HL-60/S4 treated with phorbol 12-myristate 13-acetate at 8.2 ng/mL for 4 days and 3 days (cell line): ENCODE measurements at regions not wholly inside any gene's neighbourhood (a gene's known extent, or its start where the extent isn't known, plus 50 kb on each side); places are given as distances from the start of the nearest gene placed in this dataset.

Experiments used
- in situ Hi-C: fragments of 300-500 bp; cut with MboI; formaldehyde crosslinking; loops from 2 replicates; pipeline ENCODE4 v1.15.0; 2022; ENCODE audit warnings: low sequenced_read_pairs

DNA sequence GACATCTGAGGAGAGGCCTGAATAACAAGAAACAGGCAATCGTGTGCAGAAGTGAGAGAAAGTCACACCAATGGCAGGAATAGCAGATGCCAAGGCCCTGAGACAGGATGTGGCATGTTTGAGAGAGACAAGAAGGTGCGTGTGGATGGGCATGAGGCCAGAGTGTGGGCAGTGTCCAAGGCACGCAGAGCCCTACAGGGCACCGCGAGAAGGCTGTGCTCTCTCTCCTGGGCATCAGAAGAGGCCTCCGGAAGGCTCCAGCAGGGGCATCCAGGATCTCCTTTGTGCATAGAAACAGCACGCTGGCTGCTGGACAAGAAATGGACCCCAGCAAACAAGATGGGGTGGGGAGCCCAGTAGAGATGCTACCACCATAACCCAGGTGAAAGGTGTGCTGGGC lies 239.0 kb upstream of the RAB6C start:
- in situ Hi-C loops, result no loop called here

DNA sequence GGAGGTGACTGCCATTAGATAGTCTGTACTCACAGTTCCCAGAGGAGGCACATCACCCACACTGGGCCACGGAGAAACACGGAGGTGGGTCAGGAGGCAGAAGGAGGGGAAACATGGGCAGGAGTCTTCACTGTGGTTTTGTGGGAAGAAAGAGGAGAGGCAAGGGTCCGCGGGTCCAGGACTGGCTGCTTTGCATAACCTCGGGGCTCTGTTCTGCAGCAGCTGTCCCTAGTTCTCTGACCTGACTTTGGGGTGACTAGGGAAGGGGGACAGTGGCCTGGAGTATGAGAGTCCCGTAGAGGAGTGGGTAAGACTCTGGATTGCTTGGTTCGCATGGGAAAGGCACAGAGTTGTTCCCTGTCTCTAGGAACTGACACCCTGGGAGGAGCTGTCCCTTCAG lies 238.3 kb upstream of the RAB6C start:
- in situ Hi-C loops, result no loop called here

DNA sequence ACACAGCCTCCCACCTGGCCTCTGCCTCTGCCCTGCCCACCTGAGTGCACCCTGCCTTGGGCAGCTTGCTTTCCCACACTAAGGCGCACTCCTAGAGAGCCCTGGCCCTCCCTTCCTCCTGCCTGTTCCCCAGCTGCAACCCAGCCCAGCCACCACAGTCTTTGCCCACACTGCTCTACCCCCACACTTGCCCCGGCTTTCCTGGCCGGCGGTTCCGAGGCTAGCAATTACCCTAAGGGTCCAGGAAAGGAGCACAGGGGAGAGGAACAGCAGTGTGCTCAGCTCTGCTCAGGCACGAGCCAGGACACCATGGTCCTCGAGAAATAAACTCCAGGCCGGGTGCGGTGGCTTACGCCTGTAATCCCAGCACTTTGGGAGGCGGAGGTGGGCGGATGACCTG lies 237.8 kb upstream of the RAB6C start:
- in situ Hi-C loops, result no loop called here

DNA sequence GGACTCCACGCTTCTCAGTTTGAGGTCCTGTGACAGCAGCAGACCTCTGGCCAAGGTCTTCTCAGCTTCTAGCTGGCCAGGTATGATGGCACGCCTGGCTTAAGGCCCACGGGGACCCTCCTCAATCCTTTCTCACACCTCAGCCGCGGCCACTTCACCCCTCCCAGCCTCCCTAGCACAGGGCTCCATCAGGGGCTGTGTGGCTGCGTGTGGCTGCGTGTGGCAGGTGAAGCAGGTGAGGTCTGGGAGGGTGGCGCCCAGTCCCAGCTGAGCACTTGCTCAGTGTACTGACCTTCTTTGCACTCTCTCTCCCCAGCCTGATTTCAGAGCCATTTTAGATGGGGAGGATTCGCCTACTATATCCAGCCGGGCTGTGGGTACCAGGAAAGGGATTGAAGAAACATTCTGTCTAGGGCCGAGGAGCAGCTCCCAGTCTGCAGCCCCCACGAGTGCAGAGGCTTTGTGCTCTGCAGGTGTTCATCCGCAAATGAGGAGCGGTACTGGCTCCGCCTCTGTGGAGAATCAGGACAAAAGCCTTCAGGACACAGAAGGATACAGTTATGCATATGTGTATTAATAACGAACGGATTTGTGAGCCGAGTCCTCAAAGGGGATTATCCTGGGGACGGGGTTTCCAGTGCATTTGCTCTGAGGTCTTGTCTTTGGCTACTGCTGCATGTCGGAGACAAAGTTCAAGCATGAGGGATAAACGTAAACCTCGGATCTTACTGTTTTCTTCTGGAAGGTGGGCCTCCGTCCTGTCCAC lies 236.9 kb upstream of the RAB6C start:
- in situ Hi-C loops, result no loop called here

DNA sequence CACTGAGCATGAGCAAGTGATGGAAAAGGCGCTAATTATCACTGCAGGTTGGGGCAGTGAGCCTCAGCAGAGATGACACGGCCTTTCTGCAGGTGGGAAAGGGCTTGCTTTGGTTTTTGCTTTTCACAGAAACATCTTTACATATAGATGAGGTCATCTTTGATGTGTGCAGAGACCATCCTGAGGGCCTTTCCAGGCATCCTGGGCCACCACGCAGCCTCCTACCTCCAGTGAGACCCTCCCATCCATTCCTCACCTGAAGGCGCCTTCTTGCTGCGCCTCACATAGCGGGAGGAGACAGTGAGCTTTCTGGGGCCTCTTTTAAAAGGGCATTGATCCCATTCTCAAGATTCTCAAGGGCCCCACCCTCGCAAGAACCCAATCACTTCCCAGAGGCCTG lies 235.3 kb upstream of the RAB6C start:
- in situ Hi-C loops, result no loop called here

DNA sequence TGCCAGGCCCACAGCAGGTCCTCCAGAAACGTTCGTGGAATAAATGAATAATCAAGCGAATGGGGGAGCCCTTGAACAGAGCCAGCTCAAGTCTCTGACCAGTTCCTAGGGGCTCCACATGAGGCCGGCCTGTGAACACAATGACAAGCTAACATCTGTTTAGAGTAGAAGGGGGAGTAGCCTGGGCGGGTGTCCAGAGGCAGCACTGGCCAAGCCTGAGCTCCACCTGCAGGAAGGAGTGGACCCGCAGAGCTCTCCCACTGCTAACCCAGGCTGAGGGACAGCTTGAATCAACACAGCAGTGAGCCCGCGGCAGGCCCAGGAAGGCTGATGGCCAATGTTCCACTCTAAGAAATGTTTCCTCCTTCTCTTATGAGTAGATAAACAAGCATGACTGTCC lies 234.8 kb upstream of the RAB6C start:
- in situ Hi-C loops, result no loop called here

DNA sequence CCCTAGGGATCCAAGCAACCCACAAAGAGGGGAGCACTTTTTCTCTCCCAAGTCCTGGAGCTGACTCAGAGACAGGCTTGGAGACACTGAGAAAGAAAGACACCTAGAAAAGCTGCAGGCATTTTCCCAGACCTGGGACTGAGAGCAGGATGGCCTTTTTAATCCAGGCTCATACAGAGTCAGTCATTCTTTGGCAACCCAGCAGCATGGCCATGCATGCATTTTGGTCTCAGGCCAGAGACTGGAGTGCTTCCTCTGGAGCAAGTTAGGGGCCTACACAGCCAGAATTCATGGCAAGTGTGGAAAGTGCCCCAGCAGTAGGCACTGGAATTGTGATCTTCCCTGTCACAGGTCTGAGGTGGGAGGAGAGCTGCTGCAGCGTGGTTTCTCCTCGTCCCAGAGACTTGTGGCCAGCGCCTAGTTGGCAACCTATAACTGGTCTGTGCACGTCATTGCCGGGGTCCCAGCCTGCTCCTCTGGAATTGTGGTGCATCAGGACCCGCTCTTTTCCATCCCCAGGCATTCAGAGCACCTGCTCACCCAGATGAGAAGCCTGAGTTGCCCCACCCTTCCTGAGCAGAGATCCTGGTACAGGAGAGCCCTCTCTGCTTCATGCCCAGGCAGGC lies 231.9 kb upstream of the RAB6C start:
- in situ Hi-C loops, result no loop called here

DNA sequence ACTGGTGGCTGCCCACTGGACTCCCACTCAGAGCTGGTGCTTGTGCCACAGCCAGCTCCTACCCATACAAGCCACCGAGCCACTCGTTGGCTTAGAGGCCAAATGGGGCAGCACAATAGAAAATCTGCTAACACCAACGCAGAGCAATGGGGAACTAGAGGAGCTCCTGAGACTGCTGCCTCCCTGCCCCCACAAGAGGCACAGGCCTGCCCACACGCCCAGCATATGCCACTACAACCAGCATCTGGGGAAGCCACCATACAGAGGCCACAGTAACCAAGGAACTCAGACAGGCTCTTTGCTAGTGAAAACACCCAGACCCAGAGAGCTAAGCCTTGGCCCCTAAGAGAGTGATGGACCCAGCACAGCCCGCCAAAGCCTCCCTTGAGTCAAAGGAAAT lies 231.2 kb upstream of the RAB6C start:
- in situ Hi-C loops, result no loop called here

DNA sequence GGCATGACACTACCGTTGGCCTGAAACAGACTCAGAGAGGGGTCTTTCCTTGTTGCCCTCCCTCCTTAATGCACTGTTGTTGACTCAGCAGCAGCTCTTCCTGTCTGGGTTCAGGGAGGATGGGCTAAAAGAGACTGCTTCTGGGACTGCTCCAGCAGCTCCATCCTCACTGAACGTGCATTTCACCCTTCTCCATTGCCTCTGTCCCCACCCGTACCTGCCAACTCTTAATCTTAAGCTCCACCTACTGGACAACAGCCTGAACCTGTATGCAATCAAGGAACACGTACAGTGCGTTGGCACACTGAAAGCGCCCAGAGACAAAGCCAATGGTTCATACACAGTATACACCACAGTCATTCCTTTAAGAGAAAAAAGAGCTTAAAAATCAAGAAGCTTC lies 230.8 kb upstream of the RAB6C start:
- in situ Hi-C loops, result no loop called here

DNA sequence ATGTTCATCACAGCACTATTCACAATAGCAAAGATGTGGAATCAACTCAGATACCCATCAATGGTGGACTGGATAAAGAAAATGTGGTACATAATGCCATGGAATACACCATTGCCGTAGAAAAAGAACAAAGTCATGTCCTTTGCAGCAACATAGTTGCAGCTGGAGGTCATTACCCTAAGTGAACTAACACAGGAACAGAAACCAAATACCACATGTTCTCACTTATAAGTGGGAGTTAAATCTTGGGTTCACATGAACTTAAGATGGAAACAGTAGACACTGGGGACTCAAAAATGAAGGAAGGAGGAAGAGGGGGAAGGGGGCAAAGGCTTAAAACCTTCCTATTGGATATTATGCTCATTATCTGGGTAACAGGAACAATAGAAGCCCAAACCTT lies 228.1 kb upstream of the RAB6C start:
- in situ Hi-C loops, result no loop called here

DNA sequence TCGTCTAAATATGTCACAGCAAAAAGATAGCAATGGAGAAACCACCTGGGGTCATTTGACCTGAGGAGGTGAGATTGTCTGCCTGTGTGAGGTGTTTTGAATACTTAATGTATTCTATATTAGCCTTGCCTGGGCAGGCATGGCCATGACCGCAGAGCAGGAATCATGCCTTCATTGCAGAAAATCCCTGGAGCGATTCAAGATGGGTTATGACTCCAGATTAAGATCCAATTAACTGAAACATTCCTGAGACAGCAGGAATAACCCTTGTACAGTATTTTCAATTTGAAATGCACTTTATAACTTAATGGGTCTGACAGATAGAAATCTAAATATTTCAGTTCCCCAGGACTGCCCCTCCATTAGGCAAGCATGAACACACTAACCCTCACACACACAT lies 227.3 kb upstream of the RAB6C start:
- in situ Hi-C loops, result no loop called here

DNA sequence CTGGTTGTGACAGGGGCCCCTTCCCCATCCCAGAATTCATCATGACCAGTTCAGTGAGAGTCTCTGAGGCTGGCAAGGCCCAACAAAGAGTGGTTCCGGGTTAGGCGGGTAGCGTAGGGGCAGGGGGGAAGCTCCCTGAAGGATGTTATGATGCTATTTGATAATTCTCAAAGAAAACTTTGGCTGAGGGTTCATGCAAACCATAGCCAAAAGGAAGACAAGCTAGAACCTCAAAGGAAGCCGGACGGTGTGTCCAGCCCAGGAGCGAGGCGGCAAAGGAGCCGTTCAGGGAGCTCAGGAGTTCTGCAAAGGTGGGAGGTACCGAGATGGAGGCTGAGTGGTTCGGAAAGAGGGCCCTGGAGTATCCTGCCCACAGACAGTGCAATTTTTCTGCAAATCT lies 226.8 kb upstream of the RAB6C start:
- in situ Hi-C loops, result no loop called here

DNA sequence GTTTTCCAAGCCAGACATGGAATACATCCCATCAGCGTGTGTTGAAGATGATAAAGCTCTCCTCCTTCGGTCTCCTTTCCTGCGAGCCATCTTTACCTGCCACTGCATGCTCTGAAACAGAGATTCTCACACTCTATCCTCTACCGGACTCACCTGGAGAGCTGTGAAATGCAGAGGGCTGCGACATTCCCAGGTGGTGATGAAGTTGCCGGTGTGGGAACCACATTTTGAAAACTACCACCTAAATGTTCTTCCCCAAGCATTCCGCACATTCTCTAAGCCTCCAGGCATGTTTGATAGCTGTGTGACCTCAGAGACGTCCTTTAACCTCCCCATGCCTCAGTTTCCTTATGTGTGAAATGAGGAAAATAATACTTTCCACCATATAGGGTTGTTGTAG lies 226.2 kb upstream of the RAB6C start:
- in situ Hi-C loops, result no loop called here

DNA sequence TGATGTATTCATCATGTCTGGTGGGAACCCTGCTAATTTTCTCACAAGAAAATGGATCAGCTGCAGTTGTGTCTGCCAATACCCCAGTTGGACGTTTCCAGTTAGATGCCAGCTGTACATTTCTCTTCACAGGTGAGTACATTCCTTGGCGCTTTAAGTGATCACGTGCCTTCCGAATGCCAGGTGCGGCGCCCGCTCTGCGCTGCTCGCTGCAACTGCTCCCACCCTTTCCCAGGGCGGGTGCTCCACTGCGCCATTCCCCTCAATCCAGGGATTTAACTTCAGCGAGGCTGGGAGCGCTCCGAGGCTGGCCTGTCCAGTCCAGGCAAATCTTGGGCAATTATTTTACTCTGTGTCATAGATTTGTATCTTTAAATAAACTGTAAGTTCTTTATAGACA lies 225.0 kb upstream of the RAB6C start:
- in situ Hi-C loops, result no loop called here

DNA sequence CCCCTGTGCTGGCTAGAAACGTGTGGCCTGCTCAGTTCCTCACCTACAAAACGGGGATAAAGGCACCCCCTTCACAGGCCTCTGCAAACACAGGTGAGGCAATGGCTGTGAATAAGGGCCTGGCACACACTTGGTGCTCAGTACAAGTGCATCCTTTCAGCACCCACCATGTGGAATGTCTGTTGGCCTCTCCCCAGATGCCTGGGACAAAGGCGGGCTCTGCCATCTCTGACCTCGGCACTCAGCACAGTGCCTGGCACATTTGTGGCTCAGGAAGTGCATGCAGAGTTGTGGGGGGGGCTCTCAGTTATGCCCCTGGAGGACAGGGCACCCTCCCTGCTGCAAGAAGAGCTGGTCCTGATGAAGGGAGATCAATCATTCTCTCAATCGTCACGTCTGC lies 224.6 kb upstream of the RAB6C start:
- in situ Hi-C loops, result no loop called here

DNA sequence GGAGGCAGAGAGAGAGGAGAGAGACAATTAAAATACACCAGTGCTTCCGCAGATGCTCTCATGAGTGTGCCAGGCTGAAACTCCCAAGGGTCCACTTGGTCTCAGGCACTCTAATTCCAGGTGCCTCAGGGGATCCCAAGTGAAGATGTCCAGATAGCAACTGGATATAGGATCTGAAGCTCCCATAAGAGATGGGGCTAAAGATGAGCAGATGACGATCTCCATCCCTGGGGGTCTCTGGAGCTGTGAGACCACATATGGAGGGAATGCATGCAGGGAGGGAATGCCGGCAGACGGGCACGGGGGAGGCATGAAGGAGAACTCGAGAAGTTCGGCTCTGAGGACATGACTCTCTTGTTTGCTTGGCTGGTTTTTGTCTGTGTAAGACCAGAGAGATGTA lies 223.7 kb upstream of the RAB6C start:
- in situ Hi-C loops, result no loop called here

DNA sequence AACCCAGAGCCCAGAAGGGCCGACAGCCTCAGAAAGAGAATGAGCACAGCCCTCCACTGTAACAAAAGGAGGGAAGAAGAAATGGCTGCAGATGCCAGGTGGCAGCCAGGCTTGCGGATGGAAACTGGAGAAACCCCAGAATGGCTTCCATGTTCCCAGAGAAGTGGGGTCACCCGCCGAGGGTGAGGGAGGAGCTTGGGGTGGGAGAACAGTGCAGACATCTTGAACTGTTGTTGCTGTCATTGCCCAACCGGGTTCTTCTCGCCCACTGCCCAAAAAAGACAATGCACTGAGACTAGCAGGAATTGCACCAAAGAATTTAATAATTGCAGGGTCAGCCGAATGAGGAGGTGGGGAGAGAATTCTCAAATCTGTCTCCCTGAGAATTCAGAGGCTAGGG lies 223.2 kb upstream of the RAB6C start:
- in situ Hi-C loops, result no loop called here

DNA sequence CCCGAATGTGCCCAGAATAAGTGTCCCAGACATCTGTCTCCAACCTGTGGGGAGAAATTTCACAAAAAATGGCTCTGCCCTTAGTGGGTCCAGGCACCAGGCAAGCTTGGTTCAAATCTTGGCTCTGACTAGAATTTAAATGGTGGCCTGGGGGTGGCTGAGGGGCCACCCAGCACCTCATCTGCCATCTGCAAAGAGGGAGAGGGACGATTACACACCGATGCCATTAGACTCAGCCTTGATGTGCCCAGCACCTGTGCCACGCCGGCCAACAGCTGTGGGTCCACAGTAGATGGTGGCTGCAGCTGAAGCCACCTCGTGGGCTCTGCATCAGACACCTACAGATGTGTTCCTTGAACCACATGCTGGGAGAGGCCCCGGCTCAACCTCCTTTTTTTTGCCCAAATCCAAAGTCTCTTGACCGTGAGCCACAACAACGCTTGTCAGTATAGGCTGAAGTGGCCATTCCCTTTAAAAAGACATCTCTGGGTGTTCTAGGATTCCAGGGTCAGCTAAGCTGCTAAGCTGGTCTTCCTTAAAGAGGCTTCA lies 222.0 kb upstream of the RAB6C start:
- in situ Hi-C loops, result no loop called here

DNA sequence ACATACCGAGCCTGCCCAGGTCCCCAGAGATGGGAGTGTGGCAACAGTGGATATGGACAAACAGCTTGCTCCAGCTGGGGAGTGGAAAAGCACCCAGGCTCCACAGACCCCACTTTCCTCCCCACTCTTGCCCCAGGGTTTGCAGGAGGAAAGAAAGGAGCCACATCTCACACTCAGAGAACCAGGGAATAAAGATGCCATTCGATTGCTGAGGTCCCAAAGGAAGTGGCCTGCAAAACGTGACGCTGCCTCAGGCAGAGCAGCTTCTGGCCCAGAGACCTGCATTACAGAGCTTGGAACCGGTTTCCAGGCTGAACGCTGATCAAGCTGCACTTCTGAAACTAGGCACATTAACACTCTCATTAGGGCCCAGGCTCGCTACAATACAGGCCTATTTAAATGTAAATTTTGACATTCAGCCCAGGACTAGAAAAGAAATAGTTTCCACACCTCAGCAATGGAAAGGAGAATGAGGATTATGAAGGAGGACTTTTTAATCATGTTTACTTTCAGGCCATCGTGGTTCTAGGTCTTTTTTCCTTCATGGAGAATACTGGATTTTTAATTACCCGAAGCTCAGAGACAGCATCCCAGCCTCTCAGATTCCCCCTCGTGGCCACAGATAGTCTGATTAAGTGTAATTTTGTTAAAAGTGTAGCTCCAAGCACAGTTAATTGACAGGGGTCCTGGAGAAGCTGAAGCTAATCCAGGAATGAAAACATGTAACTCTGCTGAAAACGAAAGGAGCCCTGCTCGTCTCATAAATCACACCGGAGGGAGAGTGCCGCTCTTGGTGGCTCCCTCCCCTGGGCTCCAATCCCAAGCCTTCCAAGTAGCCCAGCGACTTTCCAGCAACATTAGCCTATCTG lies 221.3 kb upstream of the RAB6C start:
- in situ Hi-C loops, result no loop called here

DNA sequence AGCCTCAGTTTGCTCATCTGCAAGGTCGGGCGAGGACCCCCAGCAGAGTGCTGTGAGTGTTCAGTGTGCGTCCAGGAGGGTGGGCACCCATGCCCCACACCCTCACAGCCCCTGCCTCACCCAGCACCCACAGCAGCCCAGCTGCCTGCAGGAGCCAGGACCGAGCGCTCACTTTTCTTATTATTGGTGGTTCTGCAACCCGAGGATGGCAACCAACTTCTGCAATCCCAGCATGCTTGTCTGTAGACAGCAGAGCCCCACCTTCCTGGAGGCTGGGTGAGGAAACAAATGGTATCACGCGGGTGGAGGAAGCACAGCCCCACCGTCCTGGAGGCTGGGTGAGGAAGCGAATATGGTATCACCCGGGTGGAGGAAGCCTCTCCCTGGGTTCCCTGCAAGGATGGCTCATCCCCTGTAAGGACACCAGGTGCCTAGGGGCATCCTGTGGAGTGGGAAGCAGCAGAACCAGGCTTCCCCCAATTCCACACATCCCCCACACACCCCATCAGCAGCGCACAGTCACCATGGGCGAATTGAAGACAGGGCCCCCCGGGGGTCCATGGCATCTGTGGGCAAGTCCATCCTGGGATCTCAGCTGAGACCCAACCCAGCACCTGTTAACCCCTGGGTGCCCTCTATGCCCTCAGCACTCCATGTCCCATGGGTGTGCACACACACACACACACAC lies 220.5 kb upstream of the RAB6C start:
- in situ Hi-C loops, result no loop called here

DNA sequence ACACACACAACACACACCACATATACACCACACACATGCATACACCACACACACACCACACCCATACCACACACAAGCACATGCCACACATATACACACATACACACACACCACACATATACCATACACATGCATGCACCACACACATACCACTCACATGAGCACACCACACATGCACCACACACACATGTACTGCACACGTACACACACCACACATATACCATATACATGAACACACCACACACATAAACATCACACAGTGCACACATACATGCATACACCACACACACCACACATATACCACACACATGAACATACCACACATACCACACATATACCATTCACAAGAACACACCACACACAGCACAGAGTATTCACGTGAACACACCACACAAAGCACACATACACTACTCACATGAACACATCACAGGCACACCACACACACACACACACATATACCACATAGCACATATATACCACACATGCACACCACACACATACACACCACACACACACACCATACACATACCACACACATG lies 219.9 kb upstream of the RAB6C start:
- in situ Hi-C loops, result no loop called here
